GM19463 (cell line): ENCODE measurements at regions not wholly inside any gene's neighbourhood (a gene's known extent, or its start where the extent isn't known, plus 50 kb on each side); places are given as distances from the start of the nearest gene placed in this dataset.

ENCODE experiments used
- ATAC-seq: cut with Tn5 transposase; IDR thresholded peaks from one replicate; pipeline ENCODE4 v1.9.1; 2021; ENCODE audit warnings: mild to moderate bottlenecking, moderate library complexity; ENCODE audit not compliant: unreplicated experiment

GRCh38 chr2:18690342-18690741, 101.0 kb upstream of the NT5C1B start:
- no peak for ATAC-seq

GRCh38 chr2:18684206-18685038, 95.1 kb upstream of the NT5C1B start:
- ATAC-seq: no peak

- no peak for ATAC-seq
These were observed 93.3 kb upstream of the NT5C1B start for GRCh38 chr2:18682681-18683080.

GRCh38 chr2:18677280-18677679, 87.9 kb upstream of the NT5C1B start:
- no peak for ATAC-seq

- no peak for ATAC-seq
These were observed 84.9 kb upstream of the NT5C1B start for GRCh38 chr2:18674309-18674708.

GRCh38 chr2:18671363-18671762, 82.0 kb upstream of the NT5C1B start:
- ATAC-seq: no peak

GRCh38 chr2:18668221-18668620, 78.9 kb upstream of the NT5C1B start:
- ATAC-seq: no peak

- no peak for ATAC-seq
These were observed 75.1 kb upstream of the NT5C1B start for GRCh38 chr2:18664421-18664820.

GRCh38 chr2:18663861-18664260, 74.5 kb upstream of the NT5C1B start:
- no peak for ATAC-seq

- no peak for ATAC-seq
These were observed 73.3 kb upstream of the NT5C1B start for GRCh38 chr2:18662689-18663088.

- no peak for ATAC-seq
These were observed 70.5 kb upstream of the NT5C1B start for GRCh38 chr2:18659915-18660314.

- ATAC-seq: no peak
These were observed 66.7 kb upstream of the NT5C1B start for GRCh38 chr2:18656048-18656447.

GRCh38 chr2:18651842-18652774, 62.7 kb upstream of the NT5C1B start:
- no peak for ATAC-seq

GRCh38 chr2:18650221-18650620, 60.9 kb upstream of the NT5C1B start:
- ATAC-seq: no peak

GRCh38 chr2:18649502-18650135, 60.2 kb upstream of the NT5C1B start:
- no peak for ATAC-seq

GRCh38 chr2:18648161-18648560, 58.8 kb upstream of the NT5C1B start:
- ATAC-seq: no peak

GRCh38 chr2:18647731-18648130, 58.4 kb upstream of the NT5C1B start:
- ATAC-seq: no peak

- no peak for ATAC-seq
These were observed 55.9 kb upstream of the NT5C1B start for GRCh38 chr2:18645315-18645714.

GRCh38 chr2:18644115-18644462, 54.7 kb upstream of the NT5C1B start:
- no peak for ATAC-seq

- no peak for ATAC-seq
These were observed 54.2 kb upstream of the NT5C1B start for GRCh38 chr2:18643326-18644114.

- ATAC-seq: no peak
These were observed 52.5 kb upstream of the NT5C1B start for GRCh38 chr2:18641823-18642222.
